Suprapubic skin (tissue), 4 donors: ENCODE measurements at regions not wholly inside any gene's neighbourhood (a gene's known extent, or its start where the extent isn't known, plus 50 kb on each side); places are given as distances from the start of the nearest gene placed in this dataset.

Experiments
- DNase-seq, 2 donors: peaks; one replicate each; pipeline ENCODE4 v3.0.0-alpha.2; 2019; ENCODE audit warnings: low spot score in 2 of 2
- H3K27ac ChIP-seq: fragments of 200-600 bp; sonication (generic); one replicate; pipeline ENCODE4 v1.5.1; 2019
- H3K27me3 ChIP-seq: fragments of 200-600 bp; sonication (generic); one replicate; pipeline ENCODE4 v1.5.1; 2019
- H3K36me3 ChIP-seq: fragments of 200-600 bp; sonication (generic); one replicate; pipeline ENCODE4 v1.5.1; 2019
- H3K4me1 ChIP-seq: fragments of 200-600 bp; sonication (generic); one replicate; pipeline ENCODE4 v1.5.1; 2019
- H3K4me3 ChIP-seq: fragments of 200-600 bp; sonication (generic); one replicate; pipeline ENCODE4 v1.5.1; 2019; ENCODE audit warnings: mild to moderate bottlenecking
- H3K9me3 ChIP-seq: fragments of 200-600 bp; sonication (generic); one replicate; pipeline ENCODE4 v1.5.1; 2019
- CTCF ChIP-seq, 2 donors: fragments of 200-600 bp in 1 of 2; fragments of 450-650 bp in 1 of 2; sonication (generic) in 1 of 2; IDR thresholded peaks; one replicate each; pipeline ENCODE4 v1.5.1; 2016 to 2019; ENCODE audit warnings: antibody characterized with exemption in 2 of 2, mild to moderate bottlenecking in 1 of 2, moderate library complexity in 1 of 2
- EP300 ChIP-seq: sonication (generic); formaldehyde crosslinking; IDR thresholded peaks from one replicate; pipeline ENCODE4 v1.6.1; 2017; ENCODE audit warnings: antibody characterized with exemption
- POLR2A ChIP-seq, 2 donors: fragments of 450-650 bp; IDR thresholded peaks; one replicate each; pipeline ENCODE4 v1.6.1; 2017; ENCODE audit warnings: antibody characterized with exemption in 2 of 2, mild to moderate bottlenecking in 2 of 2, moderate library complexity in 2 of 2
- POLR2AphosphoS5 ChIP-seq, 3 donors: sonication (generic); formaldehyde crosslinking; IDR thresholded peaks; one replicate each; pipeline ENCODE4 v1.6.1; 2017; ENCODE audit warnings: antibody characterized with exemption in 3 of 3
- WGBS: methylation state at CpG from one replicate; pipeline ENCODE4 v1.1.5; 2018; 5-methylcytosine and 5-hydroxymethylcytosine counted together

- Histone ChIP-seq H3K27me3 (peaks cover 58% of the 10 kb centered on the region), H3K9me3 (no peaks in the 10 kb centered on the region), H3K27ac (no peak overlapping the region), H3K4me3 (no peak overlapping the region), H3K36me3 (no peaks in the 10 kb centered on the region), H3K4me1 (peaks cover 7% of the 10 kb centered on the region)
- 84% methylated on average over 23 of the region's 23 CpGs for WGBS
- no peak for TF ChIP-seq EP300
- DNase-seq = no peak
Observed at GRCh38 chr17:77907497-77908461, 50.7 kb upstream of the TNRC6C start.

- DNase-seq = no peak
- 47% methylated on average over 3 of the region's 4 CpGs for WGBS
- Histone ChIP-seq H3K4me1 (peaks cover 7% of the 10 kb centered on the region), H3K4me3 (no peak overlapping the region), H3K9me3 (no peaks in the 10 kb centered on the region), H3K27me3 (peaks cover 62% of the 10 kb centered on the region), H3K36me3 (no peaks in the 10 kb centered on the region), H3K27ac (no peak overlapping the region)
- TF ChIP-seq EP300 = no peak
- no peak for TF ChIP-seq POLR2AphosphoS5 (IDR thresholded peaks at IDR 0.05)
- TF ChIP-seq POLR2A (IDR thresholded peaks at IDR 0.05) = no peak
- no peak for TF ChIP-seq CTCF (IDR thresholded peaks at IDR 0.05)
Observed at GRCh38 chr17:77908501-77908900, 50.0 kb upstream of the TNRC6C start.
